Skin epidermis (tissue), 12 donors: ENCODE measurements at regions not wholly inside any gene's neighbourhood (a gene's known extent, or its start where the extent isn't known, plus 50 kb on each side); places are given as distances from the start of the nearest gene placed in this dataset.

Source experiments
- H3K27ac ChIP-seq, 21 experiments: fragments of 200-600 bp; sonication (generic) in 11 of 21; one replicate each; pipeline ENCODE4 v1.5.0; 2020; ENCODE audit warnings: mild to moderate bottlenecking in 3 of 21, inconsistent platforms in 2 of 21, moderate library complexity in 2 of 21
- H3K4me3 ChIP-seq, 7 experiments: fragments of 200-600 bp; sonication (generic) in 2 of 7; one replicate each; pipeline ENCODE4 v1.5.0; 2020; ENCODE audit warnings: inconsistent platforms in 2 of 7, mild to moderate bottlenecking in 2 of 7, moderate library complexity in 1 of 7

DNA sequence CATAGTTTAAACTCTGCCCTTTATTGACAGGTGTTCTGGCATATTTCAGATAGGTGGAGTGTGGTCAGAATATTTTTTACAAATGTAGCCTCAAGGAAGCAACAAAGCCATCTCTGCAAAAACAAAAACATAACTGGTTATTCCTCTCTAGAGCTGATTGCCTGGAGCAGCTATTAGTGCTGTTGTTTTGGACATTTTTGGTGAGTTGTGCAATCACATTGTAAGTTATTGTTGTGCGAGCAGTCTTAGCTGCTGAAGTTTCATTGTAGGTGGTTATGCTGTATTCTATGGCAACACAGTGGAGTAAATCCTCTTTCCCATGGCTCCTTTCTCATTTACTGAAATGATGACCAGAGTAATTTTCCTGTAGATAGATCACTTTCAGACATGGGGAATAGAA is 1413.0 kb downstream of the PCDH7 start:
- Histone ChIP-seq H3K4me3 (no peak overlapping the region), H3K27ac (no peak overlapping the region)

DNA sequence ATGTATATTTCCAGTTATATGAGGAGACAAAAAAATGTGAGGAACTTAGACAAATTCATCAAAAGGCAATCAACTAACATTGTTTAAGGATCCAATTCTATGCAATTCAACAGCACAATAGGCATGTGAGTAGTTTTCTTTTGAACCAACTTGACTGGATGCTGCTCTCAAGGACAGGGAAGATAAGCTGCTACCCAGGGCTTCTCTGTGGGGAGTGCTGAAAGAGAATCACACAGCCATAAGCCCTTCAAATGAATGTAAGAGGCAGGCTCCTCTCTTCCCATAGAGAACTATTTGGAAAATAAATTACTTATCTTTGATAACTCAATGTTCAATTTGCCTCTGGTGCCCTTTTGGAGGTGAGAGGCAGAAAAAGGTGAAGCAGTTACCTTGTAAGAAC is 1413.6 kb downstream of the PCDH7 start:
- Histone ChIP-seq H3K4me3 (no peak overlapping the region), H3K27ac (no peak overlapping the region)

DNA sequence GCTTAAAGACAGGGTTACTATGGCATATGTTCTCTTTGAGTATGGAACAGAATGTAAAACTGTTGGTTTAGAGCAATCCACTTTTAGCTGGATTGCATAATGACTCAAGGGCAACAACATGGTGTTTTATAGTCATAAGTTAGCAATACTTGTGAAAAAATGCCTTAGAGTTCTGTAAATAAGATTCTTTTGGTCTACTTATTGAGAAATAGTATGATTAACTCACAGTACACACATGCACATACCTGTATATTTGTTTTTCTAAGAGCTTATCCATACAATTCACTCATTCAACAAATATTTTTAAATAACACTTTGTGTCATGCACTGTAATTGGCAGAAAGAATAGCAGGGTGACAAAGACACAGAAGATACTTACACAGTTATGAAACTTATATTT is 1415.5 kb downstream of the PCDH7 start:
- Histone ChIP-seq H3K27ac (no peak overlapping the region), H3K4me3 (no peak overlapping the region)

DNA sequence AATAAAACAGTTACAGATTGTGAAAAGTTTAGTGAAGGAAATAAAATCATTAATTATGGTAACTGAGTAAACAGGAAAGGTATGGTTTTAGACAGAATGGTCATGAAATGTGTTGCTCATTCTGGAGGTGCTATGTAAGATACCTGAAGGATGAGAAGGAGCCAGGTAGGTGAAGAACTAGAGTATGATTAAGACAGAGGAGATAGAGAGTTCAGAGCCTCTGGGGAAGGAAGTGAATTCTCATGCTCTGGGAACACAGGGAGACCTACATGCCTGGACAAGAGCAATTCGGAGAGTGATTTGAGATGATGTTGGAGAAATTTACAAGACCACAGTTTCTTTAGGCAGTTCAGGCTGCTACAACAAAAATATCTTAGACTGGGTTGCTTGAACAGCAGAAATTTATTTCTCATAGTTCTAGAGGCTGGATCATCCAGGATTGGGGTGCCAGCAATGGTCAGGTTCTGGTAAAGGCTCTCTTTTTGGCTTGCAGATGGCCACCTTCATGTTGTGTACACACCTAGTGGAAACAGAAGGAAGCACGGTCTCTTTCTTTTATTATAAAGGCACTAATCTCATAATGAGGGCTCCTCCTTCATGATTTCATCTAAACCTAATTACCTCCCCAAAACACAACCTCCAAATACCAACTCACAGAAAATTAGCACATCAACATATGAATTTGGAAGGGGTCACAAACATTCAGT is 1416.1 kb downstream of the PCDH7 start:
- Histone ChIP-seq H3K27ac (no peak overlapping the region), H3K4me3 (no peak overlapping the region)

DNA sequence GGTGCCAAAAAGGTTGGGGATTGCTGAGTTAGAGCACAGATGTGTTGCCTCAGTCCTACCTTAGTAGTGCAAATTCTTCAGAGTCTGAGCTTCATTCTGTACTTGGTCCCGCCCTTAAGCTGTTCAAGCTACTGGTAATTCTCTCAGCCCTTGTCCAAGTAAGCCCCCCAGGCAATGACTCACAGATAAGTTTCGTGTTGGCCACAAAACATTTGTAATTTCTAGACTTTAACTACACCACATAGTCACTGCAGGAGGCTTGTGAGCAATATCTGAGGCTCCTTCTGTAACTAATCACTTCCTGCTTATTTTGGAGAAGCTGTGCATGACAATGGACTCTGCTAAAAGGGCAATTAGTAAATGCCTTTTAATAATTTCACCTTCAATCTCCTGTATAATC is 1420.5 kb downstream of the PCDH7 start:
- peak overlapping the region in 2 of 21 experiments; percentile 5 to 36 for H3K27ac ChIP-seq

GRCh38 chr4:32142075-32142474 is 1421.9 kb downstream of the PCDH7 start:
- Histone ChIP-seq H3K27ac (no peak overlapping the region), H3K4me3 (no peak overlapping the region)

More for the DNA sequence above, 1420.5 kb downstream of the PCDH7 start:
- H3K4me3 ChIP-seq: no peak overlapping the region

DNA sequence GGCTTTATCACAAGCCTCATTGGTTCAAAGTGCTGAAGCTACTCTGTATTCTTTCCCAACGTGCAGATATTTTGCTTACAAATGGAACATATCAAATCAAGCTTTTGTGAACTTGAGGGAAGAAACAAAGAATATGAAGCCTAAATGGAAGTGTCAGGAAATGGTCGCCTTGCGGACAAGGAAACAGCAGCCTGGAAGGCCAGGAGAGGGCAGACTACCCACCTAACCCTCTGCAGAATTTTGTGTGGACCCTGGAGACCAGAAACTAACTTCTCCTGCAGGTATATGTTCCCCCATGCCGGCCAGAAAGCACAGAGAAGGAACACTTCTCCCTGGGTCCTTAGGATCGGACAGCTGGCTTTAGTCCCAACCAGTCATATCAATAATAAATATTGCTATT is 1425.8 kb downstream of the PCDH7 start:
- no peak overlapping the region for H3K27ac ChIP-seq
- H3K4me3 ChIP-seq: no peak overlapping the region

DNA sequence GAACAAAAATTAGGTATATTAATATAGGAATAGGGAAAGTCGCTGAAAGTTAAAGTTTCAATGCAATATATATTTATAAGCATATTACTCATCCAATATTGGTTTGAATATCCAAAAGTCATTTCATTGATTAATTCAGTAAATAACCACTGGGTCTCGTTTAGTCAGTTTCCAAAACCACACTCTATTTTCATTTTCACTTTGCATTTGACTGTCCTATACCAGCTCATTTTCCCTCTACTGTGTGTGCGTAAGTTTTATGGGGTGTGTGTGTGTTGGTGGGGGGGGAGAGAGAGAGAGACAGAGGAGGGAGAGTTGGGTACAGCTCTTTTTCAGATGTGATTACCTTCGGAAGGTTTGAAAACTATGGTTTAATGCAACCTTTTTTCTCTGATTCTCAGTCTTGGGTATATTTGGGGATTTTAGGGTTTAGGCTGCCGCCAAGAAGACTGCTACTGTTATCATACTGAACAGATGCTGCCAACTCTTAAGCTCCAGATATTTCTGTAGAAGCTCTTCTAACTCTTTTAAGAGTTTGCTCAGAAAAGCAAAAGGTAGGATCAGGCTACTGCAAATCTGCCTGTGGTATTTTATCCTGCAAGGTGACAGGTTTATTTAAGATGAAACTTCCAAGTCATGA is 1427.4 kb downstream of the PCDH7 start:
- no peak overlapping the region for H3K27ac ChIP-seq
- H3K4me3 ChIP-seq: peak overlapping the region in 1 of 7 experiments; percentile 8

DNA sequence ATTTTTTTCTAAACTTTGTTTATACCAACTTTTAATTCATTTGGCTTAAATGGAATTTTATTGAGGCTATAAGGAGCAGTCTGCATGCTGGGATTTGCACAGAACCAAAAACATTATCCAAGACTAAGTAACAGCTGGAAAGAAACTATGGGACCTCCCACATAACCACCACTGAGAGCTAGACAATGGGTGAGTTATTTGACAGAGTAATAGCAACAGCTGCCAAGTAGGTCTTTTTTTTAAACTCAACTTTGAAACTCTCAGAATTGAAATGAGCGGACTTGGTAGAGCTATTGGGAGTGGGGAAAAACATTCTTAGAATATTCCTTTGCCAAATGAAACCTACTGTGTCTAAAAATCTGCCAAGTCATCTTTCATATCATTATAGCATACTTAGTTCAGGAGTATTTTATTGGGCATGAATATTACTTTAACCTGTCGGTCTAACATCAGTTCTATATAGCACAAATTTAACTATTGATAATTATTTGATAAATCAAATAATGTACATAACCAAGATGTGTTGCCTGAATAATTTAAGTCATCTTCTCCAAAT is 1428.0 kb downstream of the PCDH7 start:
- no peak overlapping the region for H3K4me3 ChIP-seq
- no peak overlapping the region for H3K27ac ChIP-seq

DNA sequence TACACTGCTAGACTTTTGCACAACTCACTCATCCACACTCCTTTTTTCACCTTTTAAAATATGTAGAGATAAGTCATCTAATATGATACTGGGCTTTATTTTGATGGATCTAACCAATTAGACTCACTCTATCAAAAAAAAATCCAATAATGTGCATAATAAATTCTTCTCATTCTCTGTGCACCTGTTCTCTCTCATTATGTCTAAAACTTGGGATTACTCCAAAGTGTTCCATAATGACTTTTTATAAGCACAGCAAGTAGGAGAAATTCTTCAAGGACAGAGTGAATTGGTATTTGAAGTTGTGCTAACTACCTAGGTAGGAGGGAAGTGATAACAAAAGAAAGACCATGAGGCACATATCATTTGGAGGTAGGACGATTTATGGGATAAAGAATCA is 1438.8 kb downstream of the PCDH7 start:
- no peak overlapping the region for H3K27ac ChIP-seq
- H3K4me3 ChIP-seq: no peak overlapping the region

DNA sequence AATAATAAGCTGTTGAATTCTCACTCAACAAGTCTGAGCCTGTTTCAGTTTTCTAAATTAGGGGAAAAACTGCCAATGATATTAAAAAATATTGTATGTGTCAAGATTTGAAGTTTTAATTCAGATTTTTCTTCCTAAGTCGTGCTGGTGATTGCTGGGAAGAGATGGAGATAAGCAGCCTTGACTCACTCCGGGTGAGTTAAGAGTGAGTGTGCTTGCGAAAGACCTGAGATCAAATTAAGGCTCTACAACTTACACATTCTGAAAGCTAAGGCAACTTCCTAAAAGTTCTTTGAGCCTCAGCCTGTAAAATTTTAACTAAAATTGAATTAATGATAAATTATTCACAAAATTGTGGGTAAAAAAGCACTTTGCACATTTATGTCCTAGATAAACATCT is 1441.2 kb downstream of the PCDH7 start:
- no peak overlapping the region for H3K4me3 ChIP-seq
- no peak overlapping the region for H3K27ac ChIP-seq

DNA sequence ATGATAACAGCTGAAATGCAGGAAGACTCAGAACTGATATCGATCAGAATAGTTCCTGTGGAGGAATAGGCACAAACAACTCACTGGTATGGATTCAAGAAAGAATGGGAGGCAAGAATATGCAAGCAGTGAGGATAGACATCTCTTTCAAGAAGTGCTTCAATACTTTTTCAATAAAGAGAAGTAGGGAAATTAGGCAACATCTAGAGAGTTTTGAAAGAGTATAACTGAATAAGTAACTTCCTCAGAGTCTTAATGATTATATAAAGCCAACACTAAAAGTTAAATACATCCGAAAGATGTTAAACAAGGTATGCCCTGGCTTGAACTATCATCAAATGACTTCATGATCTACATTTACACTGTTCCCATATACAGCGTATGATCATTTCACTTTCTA is 1443.0 kb downstream of the PCDH7 start:
- Histone ChIP-seq H3K4me3 (no peak overlapping the region), H3K27ac (no peak overlapping the region)

- no peak overlapping the region for H3K27ac ChIP-seq
- no peak overlapping the region for H3K4me3 ChIP-seq
Measured at GRCh38 chr4:32169841-32170240, 1449.7 kb downstream of the PCDH7 start.

DNA sequence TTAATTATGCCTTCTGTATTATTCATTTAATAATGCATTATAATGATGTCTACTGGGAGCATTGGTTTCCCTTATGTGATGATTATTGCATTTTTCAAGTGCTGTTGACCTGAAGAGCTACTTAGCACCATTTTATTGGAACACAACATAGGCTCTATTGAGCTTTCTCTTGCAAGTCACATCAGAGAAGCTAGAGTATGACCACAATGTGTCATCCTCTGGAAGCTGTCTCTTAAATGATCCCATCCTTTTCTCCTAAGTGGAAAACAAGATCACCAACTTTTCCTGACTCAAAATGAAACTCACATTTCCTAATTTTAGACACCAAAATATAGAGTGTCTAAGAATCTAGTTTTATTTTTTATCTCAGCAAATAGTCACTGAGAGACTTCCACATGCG is 1451.9 kb downstream of the PCDH7 start:
- Histone ChIP-seq H3K4me3 (no peak overlapping the region), H3K27ac (no peak overlapping the region)

DNA sequence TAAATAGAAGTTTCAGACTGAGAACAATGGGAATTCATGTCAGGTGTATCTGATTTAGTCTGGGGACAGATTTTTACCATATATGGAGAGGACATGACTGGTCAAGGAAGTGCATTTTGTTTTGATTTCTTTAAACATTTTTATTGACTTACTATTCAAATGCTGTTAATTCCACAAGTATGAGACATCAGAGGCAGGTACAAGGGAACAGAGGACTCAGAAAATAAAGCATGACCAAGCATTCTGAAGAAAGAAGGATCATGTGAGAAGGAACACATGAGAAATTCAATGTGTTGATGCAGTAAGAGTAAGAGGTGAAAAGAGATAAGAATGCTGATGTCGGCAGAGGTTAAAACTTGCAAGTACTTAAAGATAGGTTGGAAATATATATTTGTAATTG is 1452.6 kb downstream of the PCDH7 start:
- H3K4me3 ChIP-seq: no peak overlapping the region
- H3K27ac ChIP-seq: no peak overlapping the region

DNA sequence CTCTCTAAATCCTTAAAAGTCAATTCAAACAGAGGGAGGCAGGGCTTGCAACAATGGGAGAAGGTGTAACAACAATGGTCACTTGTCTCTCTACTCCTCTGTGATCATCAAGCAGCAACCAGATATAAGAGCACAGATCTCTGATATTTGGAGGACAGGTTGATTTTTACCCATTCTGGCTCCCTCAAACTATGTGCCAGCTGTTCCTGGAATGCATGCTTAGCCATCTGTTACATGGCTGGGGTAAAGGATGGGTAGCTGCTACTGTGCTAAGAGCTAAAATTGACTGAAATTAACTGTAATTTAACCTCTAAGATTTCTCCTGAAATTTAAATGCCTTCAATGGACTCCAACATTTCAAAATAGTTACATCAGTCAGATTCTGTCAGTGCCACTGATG is 1459.9 kb downstream of the PCDH7 start:
- no peak overlapping the region for H3K27ac ChIP-seq
- no peak overlapping the region for H3K4me3 ChIP-seq

DNA sequence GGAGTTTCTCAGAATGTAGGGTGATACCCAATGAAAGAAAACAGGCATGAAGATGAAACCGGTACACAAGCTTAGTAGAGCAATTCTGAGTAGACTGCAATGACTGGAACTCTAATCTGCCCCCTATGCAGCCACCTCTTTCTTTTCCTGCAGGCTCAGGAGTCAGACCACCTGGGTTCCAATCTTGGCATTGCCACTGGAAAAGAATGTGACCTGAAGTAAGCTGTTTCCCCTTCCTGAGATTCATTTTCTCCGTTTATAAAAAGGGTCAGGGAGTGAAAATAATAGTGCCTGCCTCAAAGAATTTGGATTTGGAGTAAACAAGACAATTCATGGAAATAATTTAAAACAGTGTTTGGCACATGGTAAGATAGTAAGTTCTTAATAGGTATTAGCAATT is 1464.0 kb downstream of the PCDH7 start:
- no peak overlapping the region for H3K4me3 ChIP-seq
- no peak overlapping the region for H3K27ac ChIP-seq

DNA sequence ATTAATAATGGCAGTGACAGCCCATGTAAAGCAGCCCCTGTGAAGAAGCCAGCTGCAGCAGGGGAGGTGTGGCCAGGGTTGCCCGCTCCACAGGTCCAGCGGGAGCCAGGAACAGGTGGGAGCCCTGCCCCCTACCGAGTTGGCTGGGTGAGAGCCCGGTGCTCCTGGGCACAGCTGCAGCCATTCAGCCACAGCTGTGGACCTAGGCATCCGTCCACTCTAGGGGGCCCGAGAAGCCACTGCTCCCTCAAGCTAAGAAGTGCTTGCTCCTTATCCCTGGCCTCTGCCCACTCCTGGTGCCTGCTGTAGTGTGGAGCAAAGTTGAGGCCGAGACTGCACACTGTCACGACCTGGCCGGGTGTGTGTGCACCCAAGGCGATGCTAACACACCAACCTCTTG is 1469.0 kb downstream of the PCDH7 start:
- H3K27ac ChIP-seq: no peak overlapping the region
- H3K4me3 ChIP-seq: no peak overlapping the region

GRCh38 chr4:32189788-32190187 is 1469.6 kb downstream of the PCDH7 start:
- Histone ChIP-seq H3K27ac (no peak overlapping the region), H3K4me3 (no peak overlapping the region)

GRCh38 chr4:32191961-32192360 is 1471.8 kb downstream of the PCDH7 start:
- H3K4me3 ChIP-seq: no peak overlapping the region
- H3K27ac ChIP-seq: no peak overlapping the region

DNA sequence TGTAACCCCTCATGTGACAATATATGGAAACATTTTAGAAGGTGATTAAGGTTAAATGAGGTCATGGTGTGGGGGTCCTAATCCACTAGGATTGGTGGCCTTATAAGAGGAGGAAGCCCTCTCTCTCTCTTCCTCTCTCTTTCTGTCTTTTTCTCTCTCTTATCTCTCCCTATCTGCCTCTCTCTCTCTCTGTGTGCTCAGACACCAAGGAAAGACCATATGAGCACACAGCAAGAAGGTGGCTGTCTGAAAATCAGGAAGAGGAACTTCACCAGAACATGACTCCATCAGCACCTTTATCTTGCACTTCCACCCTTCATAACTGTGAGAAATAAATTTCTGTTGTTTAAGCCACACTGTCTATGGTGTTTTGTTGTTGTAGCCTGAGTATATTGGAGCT is 1472.2 kb downstream of the PCDH7 start:
- Histone ChIP-seq H3K4me3 (no peak overlapping the region), H3K27ac (no peak overlapping the region)

DNA sequence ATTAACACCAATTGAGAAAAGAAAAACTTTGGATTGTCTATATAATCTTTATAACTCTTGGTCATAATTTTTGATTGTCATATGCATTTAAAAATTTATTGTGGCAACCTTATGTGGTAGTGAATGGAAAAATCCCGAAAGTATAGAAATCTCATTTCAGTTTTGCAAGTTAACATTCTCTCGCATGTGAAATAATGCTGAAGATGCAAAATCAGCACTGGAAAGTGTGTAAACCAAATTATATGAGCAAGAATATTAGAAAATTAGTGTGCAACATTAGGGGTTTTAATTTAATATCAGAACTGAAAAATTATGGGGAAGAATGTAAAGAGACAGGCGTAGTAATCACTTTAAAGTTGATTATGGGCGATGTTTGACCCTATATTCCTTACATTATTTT is 1472.8 kb downstream of the PCDH7 start:
- Histone ChIP-seq H3K27ac (no peak overlapping the region), H3K4me3 (no peak overlapping the region)
